NCI-H2196 treated with DMSO at 0.1 percent for 48 hours (cell line): ENCODE measurements at regions not wholly inside any gene's neighbourhood (a gene's known extent, or its start where the extent isn't known, plus 50 kb on each side); places are given as distances from the start of the nearest gene placed in this dataset.

Experiments used
- DNase-seq: peaks from one replicate; lab custom pipeline; 2025; ENCODE audit not compliant: unreplicated experiment; lab: John Stamatoyannopoulos, UW

DNA sequence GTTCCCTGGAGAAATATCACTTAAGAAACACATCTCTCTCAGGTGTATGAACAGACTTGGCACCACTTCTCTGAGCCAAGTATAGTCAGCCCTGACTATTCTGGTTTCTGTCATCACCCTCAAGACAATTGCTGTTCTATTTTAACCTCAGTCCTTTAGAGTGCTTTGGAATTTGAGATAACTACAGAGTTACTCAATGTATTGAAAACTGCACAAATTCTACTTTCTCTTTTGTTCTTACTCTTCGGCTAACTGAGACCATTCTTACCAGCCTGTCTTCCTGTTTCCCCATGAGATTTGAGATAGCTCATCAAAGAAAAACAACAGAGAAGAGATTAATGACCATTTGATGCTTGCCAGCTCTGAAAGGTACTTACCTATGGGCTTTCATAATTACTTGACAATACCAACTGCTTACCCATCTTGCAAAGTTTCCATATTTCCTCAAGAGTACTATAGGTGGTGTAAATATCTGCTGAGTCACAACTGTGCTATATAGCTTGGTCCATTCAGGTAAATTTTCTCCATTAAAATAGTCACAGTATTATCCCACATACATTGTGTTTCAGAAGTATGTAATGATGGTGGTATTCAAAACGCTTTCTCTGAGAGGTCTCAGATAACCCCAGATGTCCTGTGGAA lies 467.5 kb upstream of the CHST9 start:
- DNase-seq = no peak

DNA sequence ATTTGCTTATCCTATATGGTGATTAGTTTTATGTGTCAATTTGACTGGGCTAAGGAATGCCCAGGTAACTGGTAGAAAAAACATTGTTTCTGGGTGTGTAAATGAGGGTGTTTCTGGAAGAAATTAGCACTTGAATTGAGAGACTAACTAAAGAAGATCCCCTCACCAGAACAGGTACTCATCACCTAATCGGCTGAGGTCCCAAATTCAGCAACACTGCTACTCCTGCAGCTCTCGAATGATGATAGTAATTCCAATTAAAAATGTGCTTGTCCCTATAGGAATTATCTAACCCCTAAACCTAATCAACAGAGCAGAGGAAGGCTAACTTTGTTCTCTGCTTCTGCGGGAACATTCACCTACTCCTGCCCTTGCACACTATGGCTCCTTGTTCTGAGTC lies 464.5 kb upstream of the CHST9 start:
- DNase-seq = no peak

DNA sequence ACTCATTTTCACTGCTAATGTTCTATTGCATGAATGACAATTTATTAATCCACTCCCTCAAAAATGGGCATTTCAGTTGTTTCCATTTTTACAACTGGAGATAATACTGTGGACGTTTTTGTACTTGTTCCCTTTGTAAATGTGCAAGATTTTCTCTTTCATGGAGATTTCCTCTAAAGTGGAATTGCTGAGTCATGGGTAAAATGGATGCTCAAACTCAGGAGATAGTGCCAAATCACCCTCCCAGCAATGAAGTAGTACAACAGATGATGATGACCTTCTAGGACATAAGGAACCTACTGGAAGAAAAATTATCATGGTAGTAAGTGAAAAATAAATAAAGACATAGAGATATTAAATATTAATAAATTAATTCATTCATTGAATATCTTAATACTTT lies 460.8 kb upstream of the CHST9 start:
- no peak for DNase-seq

DNA sequence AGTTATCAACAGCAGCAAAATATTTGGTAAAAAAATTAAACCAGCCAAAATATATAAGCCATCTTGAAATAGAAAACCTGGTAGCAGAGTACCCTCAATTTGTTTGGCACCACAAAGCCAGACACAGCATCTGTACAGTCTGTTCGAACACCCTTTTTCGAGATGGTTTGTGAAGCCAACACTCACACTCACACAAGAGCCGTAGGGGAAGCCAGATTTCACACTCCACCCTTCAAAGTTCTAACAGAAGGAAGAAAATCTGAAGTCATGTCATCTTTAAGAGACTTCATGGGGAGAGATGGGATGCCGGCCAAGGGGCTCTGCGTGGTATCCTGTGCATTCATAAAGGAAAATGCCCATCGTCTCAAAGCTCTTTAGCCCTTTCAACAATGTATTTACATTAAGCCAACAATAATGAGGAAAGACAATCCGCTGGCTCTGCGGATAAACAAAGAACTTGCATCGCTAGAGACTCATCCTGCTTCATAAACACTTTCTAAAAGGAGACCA lies 451.5 kb upstream of the CHST9 start:
- DNase-seq = no peak

DNA sequence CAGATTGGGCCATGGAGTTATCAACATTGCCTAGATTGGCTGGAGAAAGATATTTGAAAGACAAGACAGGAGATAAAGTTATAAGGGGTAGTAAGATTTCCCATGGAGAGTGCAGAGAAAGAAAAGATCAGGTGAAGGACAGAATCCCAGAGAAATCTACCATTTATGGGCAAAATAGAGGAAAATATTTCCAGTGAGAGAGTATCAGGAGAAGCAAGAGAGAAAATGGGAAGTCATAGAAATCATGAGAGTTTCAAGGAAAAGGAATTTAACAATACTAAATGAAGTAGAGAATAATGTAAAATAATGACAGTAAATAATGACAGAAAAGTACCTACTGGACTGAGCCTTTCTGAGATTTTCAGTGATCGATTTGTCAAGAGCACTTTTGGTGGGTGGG lies 447.6 kb upstream of the CHST9 start:
- DNase-seq = no peak

DNA sequence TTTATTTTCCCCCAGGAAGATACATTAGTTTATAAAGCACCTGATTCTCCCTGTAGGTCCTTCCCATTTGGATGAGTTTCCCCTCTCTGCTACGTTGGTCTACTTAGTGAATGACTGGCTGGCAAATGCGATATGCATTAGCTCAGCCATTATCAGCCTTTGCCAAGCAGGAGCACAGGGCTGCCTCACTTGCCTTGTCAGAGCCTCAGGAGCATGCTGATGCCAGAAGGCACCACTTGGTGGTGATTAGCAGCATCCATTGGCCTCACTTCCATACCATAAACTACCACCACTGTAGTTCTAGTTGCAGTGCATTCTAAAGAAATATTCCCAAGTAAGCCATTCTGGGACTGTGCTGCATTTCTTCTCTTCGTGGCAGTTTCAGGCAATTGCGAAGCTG lies 442.8 kb upstream of the CHST9 start:
- DNase-seq = no peak

DNA sequence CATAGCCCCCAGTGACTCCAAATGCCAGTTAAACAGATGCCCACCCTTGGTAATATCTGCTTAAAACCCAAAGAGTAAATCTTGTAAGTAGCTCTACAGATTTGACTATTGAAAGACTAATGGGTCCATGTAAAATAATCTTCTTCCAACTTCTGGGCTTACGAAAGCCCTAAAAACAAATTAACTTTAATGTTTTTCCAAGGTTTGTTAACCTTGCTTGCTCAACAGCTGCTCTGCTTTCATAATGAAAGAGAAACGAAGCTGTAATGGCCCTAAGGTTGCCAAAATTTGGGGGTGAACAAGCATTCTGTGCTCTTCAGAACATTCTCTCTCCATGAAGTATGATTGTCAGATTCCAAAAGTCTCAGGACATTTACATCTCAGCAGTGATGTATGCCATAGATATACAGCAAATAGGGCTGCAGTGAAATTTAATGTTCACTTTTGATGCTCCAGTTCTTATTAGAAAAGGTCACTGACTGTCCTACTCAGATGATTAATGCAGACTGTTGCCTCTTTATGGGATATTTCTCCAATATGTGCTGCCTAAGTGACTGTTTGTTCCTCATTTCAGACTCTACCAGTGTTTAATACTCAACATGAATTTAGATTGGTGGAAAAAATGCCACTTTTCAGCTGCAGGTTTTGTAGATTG lies 436.3 kb upstream of the CHST9 start:
- DNase-seq = no peak

DNA sequence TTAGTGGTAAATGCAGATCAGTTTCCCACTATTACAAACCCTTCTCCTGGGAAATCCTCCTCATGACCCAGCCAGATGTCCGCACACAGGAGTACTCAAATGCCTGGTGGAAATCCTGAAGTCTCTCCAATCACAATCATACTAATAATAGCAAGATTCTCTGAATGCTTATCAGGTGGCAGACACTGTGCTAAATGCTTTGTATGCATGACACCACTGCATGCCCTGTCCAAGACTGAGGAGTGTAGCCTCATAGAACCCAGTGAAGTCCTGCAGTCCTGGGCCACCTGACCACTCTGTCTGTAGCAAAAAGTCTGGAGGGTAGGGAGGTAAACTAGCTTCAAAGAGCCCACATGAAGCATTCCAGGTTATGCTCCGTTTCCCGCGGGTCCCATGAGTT lies 434.8 kb upstream of the CHST9 start:
- no peak for DNase-seq

DNA sequence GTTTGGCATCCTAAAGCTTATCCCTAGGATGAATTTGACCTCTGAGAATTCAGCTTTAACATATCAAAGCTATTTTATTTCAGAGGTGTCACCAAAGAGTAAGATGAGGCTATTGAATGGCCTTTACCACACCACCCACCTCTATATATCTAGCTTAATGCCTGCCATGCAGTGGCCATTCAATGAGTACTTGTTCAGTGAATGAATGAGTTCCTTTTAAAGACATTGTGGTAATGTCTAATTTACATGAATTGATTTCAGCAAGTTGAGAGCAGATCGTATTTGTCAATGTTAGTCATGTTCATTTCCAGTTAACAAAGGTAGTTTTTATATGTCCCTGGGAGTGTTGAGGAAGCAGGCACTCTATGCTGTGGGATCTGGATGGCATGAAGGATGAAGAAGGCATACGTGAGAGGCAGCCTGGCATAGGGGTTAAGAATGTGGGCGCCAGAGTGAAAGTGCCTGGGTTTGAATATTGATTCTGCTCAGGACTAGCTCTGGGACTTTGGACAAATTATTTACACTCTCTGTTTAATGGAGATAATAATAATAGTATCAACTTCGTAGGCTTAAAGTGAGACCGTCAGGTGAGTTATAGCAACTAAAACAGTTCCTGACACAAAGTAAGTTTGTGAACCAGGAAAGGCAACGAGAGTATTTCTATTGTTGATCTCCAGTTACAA lies 434.1 kb upstream of the CHST9 start:
- no peak for DNase-seq

DNA sequence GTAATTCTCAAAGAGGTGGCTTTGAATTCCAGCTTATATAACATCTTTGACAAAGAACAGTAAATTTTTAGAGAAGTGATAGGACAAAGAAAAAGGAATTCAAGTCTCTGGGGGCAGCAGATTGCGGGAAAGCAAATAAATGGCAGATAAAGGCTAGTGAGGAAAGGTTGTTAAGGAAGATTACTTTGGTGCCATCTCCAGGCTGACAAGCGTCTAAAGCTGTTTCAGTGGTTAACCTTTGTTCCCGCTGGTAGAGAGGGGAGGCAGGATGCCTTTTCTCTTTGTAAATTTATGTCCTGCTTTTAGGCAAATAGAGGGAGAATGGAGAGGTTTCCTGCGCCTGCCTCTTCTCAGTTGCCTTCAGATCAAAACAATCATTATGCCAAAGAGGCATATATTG lies 431.2 kb upstream of the CHST9 start:
- no peak for DNase-seq

DNA sequence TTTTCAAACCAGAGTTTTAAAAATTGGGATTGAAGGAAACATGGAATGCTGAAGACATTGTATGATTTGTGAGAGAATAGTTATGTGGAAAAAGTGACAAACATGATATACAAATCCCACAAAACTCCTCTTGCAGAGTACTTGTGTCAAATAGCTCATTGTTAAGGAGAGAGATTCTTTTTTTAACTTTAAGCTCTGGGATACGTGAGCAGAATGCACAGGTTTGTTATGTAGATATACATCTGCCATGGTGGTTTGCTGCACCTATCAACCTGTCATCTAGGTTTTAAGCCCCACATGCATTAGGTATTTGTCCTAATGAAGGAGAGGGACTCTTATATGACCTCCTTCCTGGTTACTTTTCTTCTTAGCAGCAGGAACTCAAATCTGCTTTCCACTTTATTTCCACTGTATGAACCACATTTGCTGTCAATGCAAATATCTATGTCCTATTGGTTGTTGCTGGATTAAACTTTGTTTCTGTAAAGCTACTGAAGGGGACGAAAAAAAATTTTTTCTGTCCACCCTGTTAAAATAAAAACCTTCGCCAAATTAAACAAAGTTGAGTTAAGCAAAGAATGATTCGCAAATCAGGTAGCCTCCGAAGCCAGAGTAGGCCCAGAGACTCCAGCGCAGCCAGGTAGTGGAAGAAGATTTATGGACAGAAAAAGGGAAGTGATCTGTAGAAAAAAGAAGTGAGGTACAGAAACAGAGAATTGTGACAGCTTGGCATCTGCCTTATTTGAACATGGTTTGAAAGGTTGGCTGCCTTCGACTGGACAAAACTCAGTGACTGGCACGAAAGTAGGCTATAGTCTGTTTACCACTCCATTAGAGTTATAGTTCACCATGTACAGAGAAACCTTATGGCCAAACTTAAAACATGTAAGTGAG lies 430.1 kb upstream of the CHST9 start:
- no peak for DNase-seq

DNA sequence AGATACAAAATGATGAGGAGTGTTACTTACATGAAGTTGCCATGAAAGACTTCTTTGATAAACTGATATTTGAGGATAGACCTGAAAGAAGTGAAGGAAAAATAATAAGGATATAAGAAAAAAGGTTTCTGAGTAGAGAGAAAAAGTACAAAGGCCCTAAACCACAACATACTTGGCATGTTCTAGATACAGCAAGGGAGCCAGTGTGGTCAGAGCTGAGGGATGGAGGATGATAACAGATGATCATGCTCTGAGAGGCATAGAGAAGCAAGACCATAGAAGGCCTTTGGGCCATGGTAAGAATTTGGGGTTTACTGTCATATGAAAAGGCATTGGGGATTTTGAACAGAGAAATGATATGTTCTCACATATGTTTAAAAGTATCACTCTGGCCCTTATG lies 424.1 kb upstream of the CHST9 start:
- no peak for DNase-seq

DNA sequence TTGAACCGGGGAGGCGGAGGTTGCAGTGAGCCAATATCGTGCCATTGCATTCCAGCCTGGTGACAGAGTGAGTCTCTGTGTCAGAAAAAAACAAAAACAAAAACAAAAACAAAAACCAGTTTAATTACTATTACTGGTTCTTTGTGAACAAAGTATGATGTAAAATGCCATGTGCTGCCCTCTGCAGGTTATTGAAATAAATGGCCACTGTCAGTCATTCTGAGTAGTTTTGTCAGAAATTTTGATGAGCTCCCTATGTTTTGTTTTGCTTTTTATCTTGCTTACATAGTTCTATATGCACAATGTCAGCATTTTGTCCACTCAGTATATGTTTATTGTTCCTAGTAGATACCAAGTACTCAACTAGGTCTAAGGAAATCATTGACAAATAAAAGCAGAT lies 423.6 kb upstream of the CHST9 start:
- no peak for DNase-seq

DNA sequence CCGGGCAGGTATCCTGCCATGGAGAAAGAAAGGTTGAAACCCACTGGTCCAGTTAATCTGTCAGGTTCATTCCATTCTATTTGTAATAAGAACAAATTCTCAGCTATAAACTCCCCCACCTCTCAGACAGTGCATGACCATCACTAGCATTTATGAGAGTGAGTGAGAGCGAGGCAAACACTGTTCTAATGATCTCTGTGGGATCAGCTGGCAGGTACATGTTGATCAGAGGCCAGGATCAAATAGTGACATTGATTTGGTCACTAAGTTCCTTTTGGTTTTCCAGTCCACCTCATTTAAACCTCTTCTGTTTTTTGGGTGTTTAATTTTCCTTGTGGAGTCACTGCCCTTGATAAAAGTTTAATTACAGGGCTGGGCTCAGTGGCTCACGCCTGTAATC lies 423.1 kb upstream of the CHST9 start:
- DNase-seq = no peak

DNA sequence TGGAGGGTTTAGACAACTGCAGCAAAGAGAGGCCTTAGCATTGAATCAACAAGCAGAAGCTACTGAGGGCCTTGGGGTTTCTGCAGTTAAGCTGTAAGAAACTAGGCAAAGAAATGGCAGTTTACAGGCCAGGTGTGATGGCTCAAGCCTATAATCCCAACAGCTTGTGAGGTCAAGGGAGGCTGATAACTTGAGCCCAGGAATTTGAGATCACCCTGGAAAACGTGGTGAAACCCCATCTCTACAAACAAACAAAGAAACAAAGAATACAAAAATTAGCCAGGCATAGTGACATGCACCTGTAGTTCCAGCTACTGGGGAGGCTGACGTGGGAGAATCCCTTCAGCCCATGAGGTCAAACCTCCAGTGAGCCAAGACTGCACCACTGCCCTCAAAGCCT lies 421.6 kb upstream of the CHST9 start:
- DNase-seq = no peak

DNA sequence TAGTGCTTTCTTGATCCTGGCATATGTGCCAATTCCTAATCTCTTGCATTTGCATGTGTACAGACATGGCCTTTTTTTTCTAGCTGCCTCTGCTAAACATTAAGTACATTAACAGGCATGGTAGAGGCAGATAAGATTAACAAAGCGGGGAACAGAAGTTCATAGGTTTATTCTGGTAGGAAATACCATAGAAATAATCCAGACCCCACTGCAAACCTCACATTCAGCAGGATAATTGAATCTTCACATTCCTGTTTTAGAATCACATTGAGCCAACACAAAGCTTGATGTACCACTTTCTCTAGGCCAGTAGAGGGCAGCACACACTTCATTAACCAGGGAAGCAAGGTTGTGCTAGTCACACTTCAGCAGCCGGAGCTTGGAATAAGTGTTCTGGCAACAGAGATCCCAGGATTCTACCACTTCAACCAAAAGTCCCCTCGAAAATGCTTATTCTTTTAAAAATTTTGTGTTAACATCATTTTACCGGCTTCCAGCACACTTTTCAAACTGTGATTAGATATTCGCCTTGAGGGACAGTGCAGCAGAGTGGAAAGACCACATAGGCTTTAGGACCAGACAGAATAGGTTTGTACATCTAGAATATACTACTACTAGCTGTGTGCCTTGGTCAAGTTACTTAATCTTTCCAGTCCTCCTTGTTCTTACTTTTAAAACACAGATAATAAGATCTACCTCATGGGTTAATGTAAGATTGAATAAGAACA lies 420.2 kb upstream of the CHST9 start:
- DNase-seq = peak; percentile 87

DNA sequence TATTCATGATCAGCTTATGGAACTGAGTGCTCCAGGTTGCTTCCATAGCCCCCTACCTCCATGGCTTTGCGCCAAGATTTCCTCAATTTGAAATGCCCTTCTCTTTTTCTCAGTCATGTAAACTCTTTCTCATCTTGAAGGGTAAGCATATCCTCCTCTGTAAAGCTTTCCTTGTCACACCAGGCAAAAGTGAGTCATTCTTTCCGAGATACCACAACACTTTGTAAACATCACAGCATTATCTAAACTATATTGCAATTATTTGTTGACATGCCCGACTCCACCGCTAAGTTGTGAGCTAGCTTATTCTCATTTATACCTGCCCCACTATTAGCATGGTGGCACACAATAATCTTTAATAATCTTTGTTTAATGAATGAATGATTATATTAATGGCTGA lies 419.5 kb upstream of the CHST9 start:
- DNase-seq = no peak

DNA sequence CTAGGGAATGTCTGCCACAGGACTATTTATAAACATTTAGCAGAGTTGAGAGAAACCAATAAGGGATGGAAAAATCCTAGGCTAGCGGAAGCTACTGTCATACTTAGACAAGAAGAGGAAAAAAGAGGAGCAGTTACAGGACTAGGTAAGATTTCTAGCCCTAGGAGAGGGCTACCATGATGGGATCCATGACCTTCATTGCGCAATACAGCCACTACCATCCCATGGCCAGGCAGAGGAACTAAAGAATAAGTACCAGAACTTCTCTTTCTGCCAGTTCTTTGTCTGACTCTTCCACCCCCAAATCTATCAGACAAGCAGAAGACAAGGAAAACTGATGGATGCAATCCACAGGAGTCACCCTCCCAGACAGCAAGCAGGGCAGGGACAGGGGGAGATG lies 417.0 kb upstream of the CHST9 start:
- DNase-seq = no peak

DNA sequence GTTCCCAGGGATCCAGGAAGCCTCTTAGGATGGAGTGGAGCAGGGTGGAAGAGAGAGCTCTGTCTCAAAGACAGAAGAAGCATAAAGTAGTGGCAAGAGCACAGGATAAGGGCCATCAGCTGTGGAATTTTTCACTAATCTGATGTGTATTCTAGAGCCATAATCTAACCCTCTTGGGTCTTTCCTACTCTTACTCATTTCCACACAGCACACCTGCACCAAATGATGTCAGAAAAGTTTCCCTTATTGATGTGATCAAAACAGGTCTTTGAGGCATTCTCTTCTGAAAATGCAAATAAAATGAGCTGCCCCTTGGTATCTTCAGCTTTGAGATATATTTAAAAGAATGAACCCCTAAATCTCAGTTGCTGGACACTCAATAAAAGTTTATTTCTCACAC lies 415.1 kb upstream of the CHST9 start:
- DNase-seq = no peak

DNA sequence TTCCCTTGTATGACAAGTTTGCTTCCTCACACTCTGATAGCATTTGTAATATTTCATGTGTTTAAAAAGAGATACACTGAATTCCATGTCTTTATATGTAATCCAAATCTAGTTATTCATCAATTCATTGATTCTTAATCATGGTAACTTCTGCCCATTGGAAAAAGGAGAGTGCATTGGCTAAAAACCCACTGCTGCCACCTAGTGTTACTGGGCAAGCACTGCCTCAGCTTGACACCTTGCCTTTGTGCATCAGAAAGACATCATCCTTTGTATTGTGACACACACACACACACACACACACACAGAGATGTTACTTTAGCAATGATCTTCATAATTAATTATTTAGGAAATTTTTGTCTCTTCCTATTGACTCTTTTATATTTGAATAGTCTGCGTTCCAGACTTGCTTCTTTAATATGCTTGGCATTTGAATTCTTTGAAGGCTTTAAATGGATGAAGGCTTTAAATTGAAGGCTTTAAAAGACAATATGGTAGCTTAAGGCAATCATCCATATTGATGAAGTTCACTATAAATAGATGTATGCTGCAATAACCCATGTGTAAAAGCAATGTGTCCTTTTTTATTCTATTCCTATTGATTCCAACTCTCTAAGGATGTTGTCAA lies 414.2 kb upstream of the CHST9 start:
- DNase-seq = peak; percentile 43
